Right ventricle myocardium superior (tissue), 1 donor: ENCODE measurements at regions not wholly inside any gene's neighbourhood (a gene's known extent, or its start where the extent isn't known, plus 50 kb on each side); places are given as distances from the start of the nearest gene placed in this dataset.

ENCODE experiments used
- ATAC-seq: fragments of 200-7000 bp; cut with Tn5 transposase; one replicate; pipeline ENCODE4 v1.9.1; 2020; ENCODE audit warnings: mild to moderate bottlenecking; ENCODE audit not compliant: poor library complexity
- DNase-seq: peaks from one replicate; pipeline ENCODE4 v3.0.0-alpha.2; 2020
- intact Hi-C: fragments of 100-400 bp; cut with DNase I; formaldehyde crosslinking; loops from one replicate; pipeline ENCODE4 v1.11.2; 2022
- donor health status: DM: no; HTN: yes; CAD: no; lungs with severe emphysema.

- DNase-seq: no peak
- ATAC-seq: no peak
- intact Hi-C loops: no loop called here
Measured at GRCh38 chr2:206886696-206887095, 52.6 kb upstream of the CPO start.

GRCh38 chr2:206887745-206888144 is 51.6 kb upstream of the CPO start:
- DNase-seq (no peak), ATAC-seq (no peak)
- intact Hi-C loops: no loop called here
